Upper lobe of right lung (tissue), 1 donor: ENCODE measurements at regions not wholly inside any gene's neighbourhood (a gene's known extent, or its start where the extent isn't known, plus 50 kb on each side); places are given as distances from the start of the nearest gene placed in this dataset.
"Not testable (repeated sequence)": the region's sequence is repeated elsewhere in the genome, so short reads cannot be mapped to it uniquely, and the experiment has no call there.

Experiments used
- ATAC-seq: fragments of 200-7000 bp; cut with Tn5 transposase; one replicate; pipeline ENCODE4 v1.9.1; 2020; ENCODE audit warnings: mild to moderate bottlenecking, moderate library complexity
- DNase-seq: peaks from one replicate; pipeline ENCODE4 v3.0.0-alpha.2; 2020
- H3K27ac ChIP-seq: fragments of 200-600 bp; one replicate; pipeline ENCODE4 v1.8.0; 2022
- H3K27me3 ChIP-seq: fragments of 200-600 bp; one replicate; pipeline ENCODE4 v1.8.0; 2022; ENCODE audit warnings: mild to moderate bottlenecking
- H3K36me3 ChIP-seq: fragments of 200-600 bp; one replicate; pipeline ENCODE4 v1.8.0; 2022
- H3K4me1 ChIP-seq: fragments of 200-600 bp; one replicate; pipeline ENCODE4 v1.8.0; 2022
- H3K4me3 ChIP-seq: fragments of 200-600 bp; one replicate; pipeline ENCODE4 v1.8.0; 2022; ENCODE audit warnings: mild to moderate bottlenecking
- H3K9me3 ChIP-seq: fragments of 200-600 bp; one replicate; pipeline ENCODE4 v1.8.0; 2022
- intact Hi-C: fragments of 100-400 bp; cut with DNase I; formaldehyde crosslinking; loops from one replicate; pipeline ENCODE4 v1.11.0; 2022
- TF ChIP-seq, protein P1 (sequence below): fragments of 200-600 bp; IDR thresholded peaks from one replicate; pipeline ENCODE4 v1.8.0; 2022; ENCODE audit warnings: antibody characterized with exemption
- donor health status: DM: no; HTN: yes; CAD: no; lungs with severe emphysema.

DNA sequence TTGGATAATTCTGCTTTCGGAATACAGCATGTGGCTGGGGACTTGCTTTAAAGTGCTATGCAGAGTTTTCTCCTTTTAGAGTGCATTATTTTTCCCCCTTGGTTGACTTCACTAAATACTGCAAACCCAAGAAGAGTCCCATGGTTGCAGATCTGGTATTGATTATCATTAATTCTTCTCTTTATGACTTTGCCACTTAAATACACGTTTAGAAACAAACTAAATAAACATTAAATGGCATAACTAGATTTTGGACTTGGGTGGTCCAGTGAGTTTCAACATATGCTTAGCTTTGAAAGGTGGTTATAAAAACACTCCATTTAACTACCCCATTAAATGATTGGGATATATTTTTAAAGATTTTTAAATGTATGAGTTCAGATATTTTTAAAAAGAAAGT is 279.2 kb downstream of the SOX4 start:
- Histone ChIP-seq H3K36me3 (no peaks in the 10 kb centered on the region), H3K4me3 (no peak overlapping the region), H3K4me1 (no peaks in the 10 kb centered on the region), H3K9me3 (no peaks in the 10 kb centered on the region), H3K27ac (no peak overlapping the region), H3K27me3 (no peaks in the 10 kb centered on the region)
- intact Hi-C loops: no loop called here
- no peak for DNase-seq
- TF ChIP-seq, protein P1, sequence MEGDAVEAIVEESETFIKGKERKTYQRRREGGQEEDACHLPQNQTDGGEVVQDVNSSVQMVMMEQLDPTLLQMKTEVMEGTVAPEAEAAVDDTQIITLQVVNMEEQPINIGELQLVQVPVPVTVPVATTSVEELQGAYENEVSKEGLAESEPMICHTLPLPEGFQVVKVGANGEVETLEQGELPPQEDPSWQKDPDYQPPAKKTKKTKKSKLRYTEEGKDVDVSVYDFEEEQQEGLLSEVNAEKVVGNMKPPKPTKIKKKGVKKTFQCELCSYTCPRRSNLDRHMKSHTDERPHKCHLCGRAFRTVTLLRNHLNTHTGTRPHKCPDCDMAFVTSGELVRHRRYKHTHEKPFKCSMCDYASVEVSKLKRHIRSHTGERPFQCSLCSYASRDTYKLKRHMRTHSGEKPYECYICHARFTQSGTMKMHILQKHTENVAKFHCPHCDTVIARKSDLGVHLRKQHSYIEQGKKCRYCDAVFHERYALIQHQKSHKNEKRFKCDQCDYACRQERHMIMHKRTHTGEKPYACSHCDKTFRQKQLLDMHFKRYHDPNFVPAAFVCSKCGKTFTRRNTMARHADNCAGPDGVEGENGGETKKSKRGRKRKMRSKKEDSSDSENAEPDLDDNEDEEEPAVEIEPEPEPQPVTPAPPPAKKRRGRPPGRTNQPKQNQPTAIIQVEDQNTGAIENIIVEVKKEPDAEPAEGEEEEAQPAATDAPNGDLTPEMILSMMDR: no peak
- no peak for ATAC-seq

GRCh38 chr6:21873562-21873961 is 280.0 kb downstream of the SOX4 start:
- H3K9me3 ChIP-seq: no peaks in the 10 kb centered on the region
- no peaks in the 10 kb centered on the region for H3K4me1 ChIP-seq
- no peak for ATAC-seq
- no peaks in the 10 kb centered on the region for H3K27me3 ChIP-seq
- H3K36me3 ChIP-seq: no peaks in the 10 kb centered on the region
- no peak overlapping the region for H3K27ac ChIP-seq
- no peak overlapping the region for H3K4me3 ChIP-seq
- TF ChIP-seq, protein P1: no peak
- no peak for DNase-seq
- intact Hi-C loops: no loop called here

GRCh38 chr6:21874372-21874771 is 280.8 kb downstream of the SOX4 start:
- H3K27me3 ChIP-seq: no peaks in the 10 kb centered on the region
- TF ChIP-seq, protein P1: no peak
- no peaks in the 10 kb centered on the region for H3K36me3 ChIP-seq
- no peak overlapping the region for H3K4me3 ChIP-seq
- no peak overlapping the region for H3K27ac ChIP-seq
- H3K9me3 ChIP-seq: no peaks in the 10 kb centered on the region
- DNase-seq (no peak), ATAC-seq (no peak)
- no peaks in the 10 kb centered on the region for H3K4me1 ChIP-seq
- intact Hi-C loops: no loop called here

DNA sequence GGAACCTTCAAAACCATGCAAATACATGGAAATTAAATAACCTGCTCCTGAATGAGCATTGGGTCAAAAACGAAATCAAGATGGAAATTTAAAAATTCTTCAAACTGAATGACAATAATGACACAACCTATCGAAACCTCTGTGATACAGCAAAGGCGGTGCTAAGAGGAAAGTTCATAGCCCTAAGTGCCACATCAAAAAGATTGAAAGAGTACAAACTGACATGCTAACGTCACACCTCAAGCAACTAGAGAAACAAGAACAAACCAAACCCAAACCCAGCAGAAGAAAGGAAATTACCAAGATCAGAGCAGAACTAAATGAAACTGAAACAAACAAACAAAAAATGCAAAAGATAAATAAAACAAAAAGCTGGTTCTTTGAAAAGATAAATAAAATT is 283.5 kb downstream of the SOX4 start:
- H3K4me3 ChIP-seq, H3K4me1 ChIP-seq, H3K27me3 ChIP-seq, intact Hi-C loops, H3K9me3 ChIP-seq, H3K27ac ChIP-seq, H3K36me3 ChIP-seq, DNase-seq, ATAC-seq: not testable (repeated sequence)

DNA sequence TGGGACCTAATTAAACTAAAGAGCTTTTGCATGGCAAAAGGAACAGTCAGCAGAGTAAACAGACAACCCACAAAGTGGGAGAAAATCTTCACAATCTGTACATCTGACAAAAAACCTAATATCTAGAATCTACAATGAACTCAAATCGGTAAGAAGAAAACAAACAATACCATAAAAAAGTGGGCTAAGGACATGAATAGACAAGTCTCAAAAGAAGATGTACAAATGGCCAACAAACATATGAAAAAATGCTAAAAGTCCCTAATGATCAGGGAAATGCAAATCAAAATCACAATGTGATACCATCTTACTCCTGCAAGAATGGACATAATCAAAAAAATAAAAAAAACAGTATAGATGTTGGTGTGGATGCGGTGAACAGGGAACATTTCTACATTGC is 286.7 kb downstream of the SOX4 start:
- H3K9me3 ChIP-seq, H3K36me3 ChIP-seq, DNase-seq, H3K27ac ChIP-seq, H3K4me3 ChIP-seq, ATAC-seq, intact Hi-C loops, H3K27me3 ChIP-seq, H3K4me1 ChIP-seq: not testable (repeated sequence)

DNA sequence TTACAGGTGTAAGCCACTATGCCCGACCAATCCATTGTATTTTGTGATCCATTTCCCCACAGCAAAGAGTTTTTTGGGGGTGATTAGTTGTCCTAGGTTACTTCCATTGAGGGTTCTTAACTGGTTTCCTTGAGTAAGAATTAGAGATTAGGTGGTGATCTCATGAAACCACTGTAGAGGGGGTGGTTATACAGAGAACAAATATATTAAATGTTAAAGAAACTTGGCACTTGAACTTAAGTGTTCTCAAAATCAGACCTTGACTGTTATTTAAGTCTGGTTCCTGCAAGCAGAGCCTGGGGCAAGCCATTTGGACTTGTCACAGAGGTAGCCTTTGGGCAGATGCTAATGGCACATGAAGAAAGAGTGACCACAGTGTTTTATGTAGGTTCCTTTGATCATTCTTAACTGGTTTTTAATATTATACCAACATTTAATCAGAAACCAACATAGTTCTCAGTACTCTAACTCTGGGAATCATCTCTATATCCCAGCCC is 288.5 kb downstream of the SOX4 start:
- H3K36me3 ChIP-seq: no peaks in the 10 kb centered on the region
- ATAC-seq (no peak), DNase-seq (no peak)
- H3K27me3 ChIP-seq: no peaks in the 10 kb centered on the region
- H3K4me1 ChIP-seq: peaks cover 10% of the 10 kb centered on the region
- no peak overlapping the region for H3K4me3 ChIP-seq
- intact Hi-C loops: no loop called here
- H3K27ac ChIP-seq: no peak overlapping the region
- no peaks in the 10 kb centered on the region for H3K9me3 ChIP-seq
- TF ChIP-seq, protein P1: no peak

DNA sequence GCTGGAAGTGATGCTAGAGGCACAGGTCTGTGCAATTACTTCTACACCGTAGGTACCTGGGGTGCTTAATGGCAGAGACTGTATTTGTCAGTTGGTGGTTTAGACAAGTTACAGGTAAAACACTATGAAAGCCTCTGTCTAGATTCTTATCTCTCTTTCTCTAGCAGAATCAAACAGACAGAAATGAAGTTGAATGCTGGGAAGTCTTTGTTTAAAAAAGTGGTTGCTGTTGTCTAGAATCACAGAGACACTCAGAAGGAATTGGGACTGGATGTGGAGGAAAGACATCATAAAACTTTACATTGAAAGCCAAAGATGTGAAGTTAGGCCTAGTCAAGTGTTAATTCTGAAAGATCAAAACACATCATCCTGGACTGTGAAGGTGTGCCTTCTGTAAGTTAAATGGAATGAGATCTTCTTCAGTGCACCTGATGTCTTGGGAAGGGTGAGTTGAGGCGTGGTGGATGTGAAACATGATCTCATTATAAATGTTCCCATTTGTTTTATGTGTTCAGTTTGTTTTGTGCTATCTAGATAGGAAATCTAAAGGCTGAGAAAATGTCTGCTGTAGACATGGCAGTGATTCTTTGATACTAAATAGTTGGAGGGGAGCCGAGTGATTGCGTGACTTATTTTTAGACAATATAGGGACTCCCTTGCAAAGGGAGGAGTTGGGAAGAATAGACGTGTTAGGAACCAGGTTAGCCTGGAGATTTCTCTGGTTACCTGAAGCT is 290.2 kb downstream of the SOX4 start:
- Histone ChIP-seq H3K27ac (no peak overlapping the region), H3K36me3 (no peaks in the 10 kb centered on the region)

More for the DNA sequence above, 290.2 kb downstream of the SOX4 start:
- Histone ChIP-seq H3K9me3 (no peaks in the 10 kb centered on the region), H3K4me3 (no peak overlapping the region), H3K4me1 (peaks cover 10% of the 10 kb centered on the region), H3K27me3 (no peaks in the 10 kb centered on the region)
- DNase-seq (no peak), ATAC-seq (no peak)
- TF ChIP-seq, protein P1: no peak
- intact Hi-C loops: no loop called here
